ENCODE measurements at regions not wholly inside any gene's neighbourhood (a gene's known extent, or its start where the extent isn't known, plus 50 kb on each side); places are given as distances from the start of the nearest gene placed in this dataset.

DNA sequence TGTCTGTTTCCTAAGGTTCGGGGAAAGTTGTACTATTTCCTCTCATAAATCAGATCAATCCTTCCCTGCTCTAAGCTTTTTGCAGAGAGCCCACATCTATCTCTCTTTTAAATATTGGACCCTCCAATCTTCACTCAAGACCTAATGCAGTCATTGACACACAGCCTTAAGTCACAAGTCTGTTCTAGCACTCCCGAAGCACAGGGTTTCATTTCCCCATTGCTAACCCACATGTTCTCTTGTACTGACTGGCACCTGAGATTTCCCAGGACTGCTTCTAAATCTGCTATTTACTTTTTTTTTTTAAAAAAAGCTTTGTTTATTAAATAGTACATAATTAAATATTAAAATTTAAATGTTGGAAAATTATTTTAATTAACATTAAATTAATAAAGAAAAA, 674.7 kb downstream of the TBC1D22A start:
- Histone ChIP-seq H3K4me1 (ENCODE audit: control insufficient read depth in 1 of 2, insufficient read depth in 2 of 2, low read length in 2 of 2) (no peaks in the 10 kb centered on the region), H3K9me3 (ENCODE audit: control insufficient read depth in 1 of 2, low read length in 2 of 2) (peaks cover 0 to 25% of the 10 kb centered on the region in 2 donors), H3K36me3 (ENCODE audit: control insufficient read depth in 1 of 2, insufficient read depth in 2 of 2, low read length in 2 of 2) (no peaks in the 10 kb centered on the region), H3K27me3 (ENCODE audit: low read depth, low read length) (no peaks in the 10 kb centered on the region), H3K27ac (ENCODE audit: low read length) (no peak overlapping the region), H3K4me3 (ENCODE audit: low read depth in 1 of 2, low read length in 2 of 2) (no peak overlapping the region)

GRCh38 chr22:47435826-47436225, 673.4 kb downstream of the TBC1D22A start:
- Histone ChIP-seq H3K9me3 (ENCODE audit: control insufficient read depth in 1 of 2, low read length in 2 of 2) (peaks cover 0 to 22% of the 10 kb centered on the region in 2 donors), H3K27ac (ENCODE audit: low read length) (no peak overlapping the region), H3K4me1 (ENCODE audit: control insufficient read depth in 1 of 2, insufficient read depth in 2 of 2, low read length in 2 of 2) (no peaks in the 10 kb centered on the region), H3K27me3 (ENCODE audit: low read depth, low read length) (no peaks in the 10 kb centered on the region), H3K4me3 (ENCODE audit: low read depth in 1 of 2, low read length in 2 of 2) (no peak overlapping the region), H3K36me3 (ENCODE audit: control insufficient read depth in 1 of 2, insufficient read depth in 2 of 2, low read length in 2 of 2) (no peaks in the 10 kb centered on the region)

- no peak overlapping the region for H3K4me3 ChIP-seq (ENCODE audit: low read depth in 1 of 2, low read length in 2 of 2)
- H3K27ac ChIP-seq (ENCODE audit: low read length), result no peak overlapping the region
- H3K36me3 ChIP-seq (ENCODE audit: control insufficient read depth in 1 of 2, insufficient read depth in 2 of 2, low read length in 2 of 2), result no peaks in the 10 kb centered on the region
- H3K9me3 ChIP-seq (ENCODE audit: control insufficient read depth in 1 of 2, low read length in 2 of 2), result peaks cover 0 to 27% of the 10 kb centered on the region in 2 donors
- no peaks in the 10 kb centered on the region for H3K27me3 ChIP-seq (ENCODE audit: low read depth, low read length)
- no peaks in the 10 kb centered on the region for H3K4me1 ChIP-seq (ENCODE audit: control insufficient read depth in 1 of 2, insufficient read depth in 2 of 2, low read length in 2 of 2)
Observed at GRCh38 chr22:47435204-47435487, 672.7 kb downstream of the TBC1D22A start.

- Histone ChIP-seq H3K4me3 (ENCODE audit: low read depth in 1 of 2, low read length in 2 of 2) (no peak overlapping the region), H3K27me3 (ENCODE audit: low read depth, low read length) (no peaks in the 10 kb centered on the region), H3K36me3 (ENCODE audit: control insufficient read depth in 1 of 2, insufficient read depth in 2 of 2, low read length in 2 of 2) (no peaks in the 10 kb centered on the region), H3K9me3 (ENCODE audit: control insufficient read depth in 1 of 2, low read length in 2 of 2) (peaks cover 0 to 27% of the 10 kb centered on the region in 2 donors), H3K4me1 (ENCODE audit: control insufficient read depth in 1 of 2, insufficient read depth in 2 of 2, low read length in 2 of 2) (no peaks in the 10 kb centered on the region), H3K27ac (ENCODE audit: low read length) (no peak overlapping the region)
Observed at GRCh38 chr22:47434336-47435203, 672.1 kb downstream of the TBC1D22A start.

GRCh38 chr22:47433627-47434026, 671.2 kb downstream of the TBC1D22A start:
- Histone ChIP-seq H3K27me3 (ENCODE audit: low read depth, low read length) (no peaks in the 10 kb centered on the region), H3K36me3 (ENCODE audit: control insufficient read depth in 1 of 2, insufficient read depth in 2 of 2, low read length in 2 of 2) (no peaks in the 10 kb centered on the region), H3K27ac (ENCODE audit: low read length) (no peak overlapping the region), H3K4me1 (ENCODE audit: control insufficient read depth in 1 of 2, insufficient read depth in 2 of 2, low read length in 2 of 2) (no peaks in the 10 kb centered on the region), H3K9me3 (ENCODE audit: control insufficient read depth in 1 of 2, low read length in 2 of 2) (peaks cover 0 to 27% of the 10 kb centered on the region in 2 donors), H3K4me3 (ENCODE audit: low read depth in 1 of 2, low read length in 2 of 2) (no peak overlapping the region)

- Histone ChIP-seq H3K4me1 (ENCODE audit: control insufficient read depth in 1 of 2, insufficient read depth in 2 of 2, low read length in 2 of 2) (no peaks in the 10 kb centered on the region), H3K27ac (ENCODE audit: low read length) (no peak overlapping the region)
Observed at GRCh38 chr22:47432683-47433082, 670.2 kb downstream of the TBC1D22A start.

DNA sequence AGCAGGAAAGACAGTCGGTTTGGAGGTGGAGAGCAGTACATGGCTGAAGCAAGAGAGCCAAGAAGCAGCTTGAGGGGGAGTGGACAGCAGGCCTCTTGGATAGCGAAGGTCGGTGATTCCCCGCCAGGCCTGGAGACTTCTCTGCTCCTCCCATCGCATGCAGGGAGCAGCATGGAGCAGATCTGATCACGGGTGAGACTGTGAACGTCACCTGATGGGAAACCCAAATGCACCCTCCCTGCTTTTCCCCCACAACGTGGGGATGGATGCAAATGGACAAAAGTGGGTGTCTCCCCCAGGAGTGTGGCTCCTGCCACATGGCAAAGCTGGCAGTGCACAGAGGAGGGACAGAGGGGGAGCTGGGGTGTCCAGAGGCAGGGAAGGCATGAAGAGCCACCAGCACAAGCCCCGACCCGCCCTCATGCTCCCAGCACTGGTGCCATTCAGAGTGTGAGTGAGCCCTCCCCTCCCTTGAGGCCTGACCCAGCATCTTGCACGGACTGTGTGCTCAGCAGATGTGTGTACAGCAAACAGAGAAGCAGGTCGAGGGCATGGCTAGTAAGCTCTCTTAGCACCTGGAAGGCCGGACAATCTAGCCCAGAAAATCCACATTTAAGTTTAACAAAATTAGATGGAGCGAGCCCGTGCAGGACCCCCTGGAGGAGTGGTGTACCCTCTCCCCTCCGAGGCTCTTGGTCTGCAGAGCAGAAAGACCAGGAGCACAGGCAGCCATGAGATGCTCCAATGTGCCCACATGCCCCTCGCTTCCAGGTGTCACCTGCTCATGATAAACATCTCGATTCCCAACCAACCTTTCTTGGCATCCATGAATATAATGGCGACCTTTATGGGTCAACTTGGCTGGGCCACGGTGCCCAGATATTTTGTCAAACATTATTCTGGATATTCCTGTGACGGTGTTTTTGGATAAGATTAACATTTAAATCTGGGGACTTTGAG, 661.7 kb downstream of the TBC1D22A start:
- Histone ChIP-seq H3K4me1 (ENCODE audit: control insufficient read depth in 1 of 2, insufficient read depth in 2 of 2, low read length in 2 of 2) (no peaks in the 10 kb centered on the region), H3K36me3 (ENCODE audit: control insufficient read depth in 1 of 2, insufficient read depth in 2 of 2, low read length in 2 of 2) (no peaks in the 10 kb centered on the region), H3K27ac (ENCODE audit: low read length) (no peak overlapping the region)

More at GRCh38 chr22:47432683-47433082, 670.2 kb downstream of the TBC1D22A start:
- Histone ChIP-seq H3K9me3 (ENCODE audit: control insufficient read depth in 1 of 2, low read length in 2 of 2) (peaks cover 0 to 25% of the 10 kb centered on the region in 2 donors), H3K27me3 (ENCODE audit: low read depth, low read length) (no peaks in the 10 kb centered on the region), H3K4me3 (ENCODE audit: low read depth in 1 of 2, low read length in 2 of 2) (no peak overlapping the region), H3K36me3 (ENCODE audit: control insufficient read depth in 1 of 2, insufficient read depth in 2 of 2, low read length in 2 of 2) (no peaks in the 10 kb centered on the region)

DNA sequence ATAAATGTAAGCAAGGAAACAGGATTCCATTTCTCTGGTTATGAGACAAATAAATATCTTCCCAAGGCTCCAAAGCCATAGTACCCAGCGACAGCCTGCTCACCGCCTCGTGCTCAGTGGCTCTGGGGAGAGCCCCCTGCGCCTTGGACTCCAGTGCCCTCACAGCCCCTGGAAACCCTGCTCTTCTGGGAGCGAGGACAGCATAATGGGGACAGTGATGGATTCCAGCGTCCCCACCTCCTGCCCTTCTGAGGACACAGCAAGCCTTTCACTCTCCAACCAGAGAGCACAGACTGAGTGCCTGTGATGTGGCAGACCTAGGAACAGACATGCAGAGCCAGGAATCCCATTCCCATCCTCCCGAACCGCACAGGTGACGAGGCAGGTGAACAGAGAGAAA, 660.8 kb downstream of the TBC1D22A start:
- Histone ChIP-seq H3K36me3 (ENCODE audit: control insufficient read depth in 1 of 2, insufficient read depth in 2 of 2, low read length in 2 of 2) (no peaks in the 10 kb centered on the region), H3K9me3 (ENCODE audit: control insufficient read depth in 1 of 2, low read length in 2 of 2) (no peaks in the 10 kb centered on the region), H3K27me3 (ENCODE audit: low read depth, low read length) (no peaks in the 10 kb centered on the region), H3K4me3 (ENCODE audit: low read depth in 1 of 2, low read length in 2 of 2) (no peak overlapping the region), H3K27ac (ENCODE audit: low read length) (no peak overlapping the region), H3K4me1 (ENCODE audit: control insufficient read depth in 1 of 2, insufficient read depth in 2 of 2, low read length in 2 of 2) (no peaks in the 10 kb centered on the region)

More for the DNA sequence above, 661.7 kb downstream of the TBC1D22A start:
- Histone ChIP-seq H3K4me3 (ENCODE audit: low read depth in 1 of 2, low read length in 2 of 2) (no peak overlapping the region), H3K9me3 (ENCODE audit: control insufficient read depth in 1 of 2, low read length in 2 of 2) (no peaks in the 10 kb centered on the region), H3K27me3 (ENCODE audit: low read depth, low read length) (no peaks in the 10 kb centered on the region)

DNA sequence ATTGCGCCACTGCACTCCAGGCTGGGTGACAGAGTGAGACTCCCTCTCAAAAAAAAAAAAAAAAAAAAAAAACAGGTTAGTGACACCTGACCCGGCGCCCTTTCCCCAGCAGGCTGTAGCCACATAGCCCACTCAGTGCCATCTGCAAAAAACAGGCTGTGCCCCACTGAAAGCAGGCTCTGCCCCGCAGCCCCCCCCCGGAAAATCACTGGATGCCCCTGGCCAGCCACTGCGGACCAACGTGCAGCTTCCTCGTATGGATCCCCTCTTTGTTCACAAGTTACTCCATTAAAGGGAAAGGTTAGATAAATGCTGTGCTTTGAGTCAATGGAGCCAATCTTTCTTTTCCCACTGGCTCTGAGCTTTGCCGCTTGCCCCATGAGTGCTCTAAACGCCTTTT, 660.3 kb downstream of the TBC1D22A start:
- Histone ChIP-seq H3K27ac (ENCODE audit: low read length) (no peak overlapping the region), H3K27me3 (ENCODE audit: low read depth, low read length) (no peaks in the 10 kb centered on the region), H3K4me3 (ENCODE audit: low read depth in 1 of 2, low read length in 2 of 2) (no peak overlapping the region), H3K4me1 (ENCODE audit: control insufficient read depth in 1 of 2, insufficient read depth in 2 of 2, low read length in 2 of 2) (no peaks in the 10 kb centered on the region), H3K9me3 (ENCODE audit: control insufficient read depth in 1 of 2, low read length in 2 of 2) (no peaks in the 10 kb centered on the region), H3K36me3 (ENCODE audit: control insufficient read depth in 1 of 2, insufficient read depth in 2 of 2, low read length in 2 of 2) (no peaks in the 10 kb centered on the region)

- Histone ChIP-seq H3K27ac (ENCODE audit: low read length) (no peak overlapping the region), H3K9me3 (ENCODE audit: control insufficient read depth in 1 of 2, low read length in 2 of 2) (no peaks in the 10 kb centered on the region), H3K27me3 (ENCODE audit: low read depth, low read length) (no peaks in the 10 kb centered on the region)
Observed at GRCh38 chr22:47421846-47422245, 659.4 kb downstream of the TBC1D22A start.

DNA sequence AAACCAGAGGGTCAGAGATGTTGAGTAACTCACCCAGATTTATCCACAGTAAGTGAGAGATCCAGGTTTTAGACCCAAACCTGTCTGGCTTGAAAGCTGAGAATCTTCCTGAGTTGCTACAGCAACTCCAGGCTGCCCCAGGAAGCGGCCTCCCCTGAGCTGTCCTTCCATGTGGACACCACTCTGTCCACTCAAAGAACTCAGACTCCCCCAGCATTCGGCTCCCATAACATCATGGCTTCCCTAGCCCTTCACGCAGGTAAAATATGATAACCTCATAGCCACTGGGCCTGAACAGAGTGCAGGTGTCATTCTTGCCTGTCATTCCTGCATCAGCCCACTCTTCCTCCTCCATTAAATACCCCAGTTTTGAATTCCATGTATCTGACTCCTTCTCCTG, 657.8 kb downstream of the TBC1D22A start:
- no peak overlapping the region for H3K4me3 ChIP-seq (ENCODE audit: low read depth in 1 of 2, low read length in 2 of 2)
- H3K27me3 ChIP-seq (ENCODE audit: low read depth, low read length), result no peaks in the 10 kb centered on the region
- no peaks in the 10 kb centered on the region for H3K36me3 ChIP-seq (ENCODE audit: control insufficient read depth in 1 of 2, insufficient read depth in 2 of 2, low read length in 2 of 2)
- H3K9me3 ChIP-seq (ENCODE audit: control insufficient read depth in 1 of 2, low read length in 2 of 2), result peaks cover 0 to 2% of the 10 kb centered on the region in 2 donors
- H3K4me1 ChIP-seq (ENCODE audit: control insufficient read depth in 1 of 2, insufficient read depth in 2 of 2, low read length in 2 of 2), result no peaks in the 10 kb centered on the region
- no peak overlapping the region for H3K27ac ChIP-seq (ENCODE audit: low read length)

More at GRCh38 chr22:47421846-47422245, 659.4 kb downstream of the TBC1D22A start:
- no peak overlapping the region for H3K4me3 ChIP-seq (ENCODE audit: low read depth in 1 of 2, low read length in 2 of 2)
- H3K36me3 ChIP-seq (ENCODE audit: control insufficient read depth in 1 of 2, insufficient read depth in 2 of 2, low read length in 2 of 2), result no peaks in the 10 kb centered on the region
- no peaks in the 10 kb centered on the region for H3K4me1 ChIP-seq (ENCODE audit: control insufficient read depth in 1 of 2, insufficient read depth in 2 of 2, low read length in 2 of 2)

All from muscle layer of duodenum (tissue), 2 donors.